WTC11 (cell line): ENCODE measurements at regions not wholly inside any gene's neighbourhood (a gene's known extent, or its start where the extent isn't known, plus 50 kb on each side); places are given as distances from the start of the nearest gene placed in this dataset.

ENCODE experiments used
- ATAC-seq: fragments of 200-7000 bp; cut with Tn5 transposase; 2 replicates; pipeline ENCODE4 v1.10.0; 2021; ENCODE audit warnings: mild to moderate bottlenecking, moderate library complexity
- CTCF ChIA-PET: fragments of 300-600 bp; sonication (Branson Sonifier 250); formaldehyde crosslinking; loops from one replicate; lab custom pipeline; 2021; ENCODE audit warnings: antibody characterized with exemption; lab: Charles Lee
- POLR2A ChIA-PET: fragments of 350-600 bp; sonication (Branson Sonifier 250); formaldehyde crosslinking; loops from one replicate; lab custom pipeline; 2021; ENCODE audit warnings: antibody characterized with exemption; lab: Charles Lee
- DNase-seq: peaks from one replicate; pipeline ENCODE4 v3.0.0; 2021; ENCODE audit warnings: low spot score
- H3K27ac Mint-ChIP-seq: 2 replicates; pipeline ENCODE4 v1.8.0; 2021; ENCODE audit warnings: mixed read lengths
- H3K27me3 Mint-ChIP-seq: 2 replicates; pipeline ENCODE4 v1.8.0; 2021; ENCODE audit warnings: low read depth, mild to moderate bottlenecking, moderate library complexity, mixed read lengths
- H3K36me3 Mint-ChIP-seq: 2 replicates; pipeline ENCODE4 v1.8.0; 2021; ENCODE audit warnings: mixed read lengths
- H3K4me1 Mint-ChIP-seq: 2 replicates; pipeline ENCODE4 v1.8.0; 2022; ENCODE audit warnings: mixed read lengths
- H3K4me3 Mint-ChIP-seq: 2 replicates; pipeline ENCODE4 v1.8.0; 2021; ENCODE audit warnings: mild to moderate bottlenecking, moderate library complexity, mixed read lengths
- H3K9me3 Mint-ChIP-seq: 2 replicates; pipeline ENCODE4 v1.8.0; 2021; ENCODE audit warnings: mixed read lengths
- CREM ChIP-seq: sonication (generic); formaldehyde crosslinking; IDR thresholded peaks from 2 replicates; pipeline ENCODE4 v1.8.1; 2022; ENCODE audit warnings: mild to moderate bottlenecking, missing genetic modification reagents, moderate library complexity
- E2F5 ChIP-seq: sonication (generic); formaldehyde crosslinking; IDR thresholded peaks from 2 replicates; pipeline ENCODE4 v1.8.1; 2022; ENCODE audit warnings: mild to moderate bottlenecking, moderate library complexity, missing genetic modification reagents
- EMX1 ChIP-seq: fragments of 250-450 bp; sonication (Bioruptor Pico); IDR thresholded peaks from 2 replicates; pipeline ENCODE4 v1.8.0; 2021; ENCODE audit warnings: mild to moderate bottlenecking
- ERG ChIP-seq: fragments of 250-450 bp; sonication (Bioruptor Pico); IDR thresholded peaks from 2 replicates; pipeline ENCODE4 v1.8.0; 2021; ENCODE audit warnings: mild to moderate bottlenecking
- ESRRA ChIP-seq: sonication (generic); formaldehyde crosslinking; IDR thresholded peaks from 2 replicates; pipeline ENCODE4 v1.8.1; 2022; ENCODE audit warnings: mild to moderate bottlenecking, missing genetic modification reagents, borderline replicate concordance
- HMGA2 ChIP-seq: fragments of 250-450 bp; sonication (Bioruptor Pico); IDR thresholded peaks from 2 replicates; pipeline ENCODE4 v1.4.0; 2021; ENCODE audit warnings: mild to moderate bottlenecking, moderate library complexity
- JAZF1 ChIP-seq: fragments of 250-450 bp; sonication (Bioruptor Pico); IDR thresholded peaks from 2 replicates; pipeline ENCODE4 v1.9.0; 2021; ENCODE audit warnings: moderate library complexity, mild to moderate bottlenecking, inconsistent platforms
- NFE2L1 ChIP-seq: sonication (generic); formaldehyde crosslinking; IDR thresholded peaks from 2 replicates; pipeline ENCODE4 v1.8.1; 2023; ENCODE audit warnings: missing genetic modification reagents
- NFYB ChIP-seq: sonication (generic); formaldehyde crosslinking; conservative IDR thresholded peaks from 2 replicates; pipeline ENCODE4 v1.8.0; 2022; ENCODE audit warnings: low read depth, missing genetic modification reagents
- NR1H2 ChIP-seq: sonication (generic); formaldehyde crosslinking; IDR thresholded peaks from 2 replicates; pipeline ENCODE4 v1.9.0; 2021; ENCODE audit warnings: mild to moderate bottlenecking, moderate library complexity, missing genetic modification reagents
- NR2C2 ChIP-seq: sonication (generic); formaldehyde crosslinking; IDR thresholded peaks from 2 replicates; pipeline ENCODE4 v1.8.0; 2022; ENCODE audit warnings: mild to moderate bottlenecking, missing genetic modification reagents
- NR3C1 ChIP-seq: sonication (generic); formaldehyde crosslinking; conservative IDR thresholded peaks from 2 replicates; pipeline ENCODE4 v1.8.1; 2023; ENCODE audit warnings: low read depth, mild to moderate bottlenecking, missing genetic modification reagents
- SP1 ChIP-seq: sonication (generic); formaldehyde crosslinking; conservative IDR thresholded peaks from 2 replicates; pipeline ENCODE4 v1.8.1; 2022; ENCODE audit warnings: missing genetic modification reagents
- TP53 ChIP-seq: sonication (generic); formaldehyde crosslinking; IDR thresholded peaks from 2 replicates; pipeline ENCODE4 v1.8.1; 2023; ENCODE audit warnings: mild to moderate bottlenecking, missing genetic modification reagents
- ZNF532 ChIP-seq: fragments of 250-450 bp; sonication (Bioruptor Pico); IDR thresholded peaks from 2 replicates; pipeline ENCODE4 v1.9.0; 2021; ENCODE audit warnings: mild to moderate bottlenecking, borderline replicate concordance
- ZNF671 ChIP-seq: fragments of 250-450 bp; sonication (Bioruptor Pico); IDR thresholded peaks from 2 replicates; pipeline ENCODE4 v1.8.0; 2021; ENCODE audit warnings: mild to moderate bottlenecking
- TF ChIP-seq, protein P1 (sequence below): fragments of 250-450 bp; sonication (Bioruptor Pico); IDR thresholded peaks from 2 replicates; pipeline ENCODE4 v1.9.0; 2021; ENCODE audit warnings: mild to moderate bottlenecking
- TF ChIP-seq, protein P2 (sequence below): fragments of 250-450 bp; sonication (Bioruptor Pico); conservative IDR thresholded peaks from 2 replicates; pipeline ENCODE4 v1.9.0; 2021; ENCODE audit warnings: mild to moderate bottlenecking

GRCh38 chr7:116101704-116102103, 71.1 kb upstream of the TFEC start (continued):
- TF ChIP-seq E2F5 (CRISPR knock-in tag), result no peak
- no peak for TF ChIP-seq ZNF671 (CRISPR knock-in tag)
- no peak for TF ChIP-seq SP1 (CRISPR knock-in tag)
- no peak for TF ChIP-seq NR1H2 (CRISPR knock-in tag)

DNA sequence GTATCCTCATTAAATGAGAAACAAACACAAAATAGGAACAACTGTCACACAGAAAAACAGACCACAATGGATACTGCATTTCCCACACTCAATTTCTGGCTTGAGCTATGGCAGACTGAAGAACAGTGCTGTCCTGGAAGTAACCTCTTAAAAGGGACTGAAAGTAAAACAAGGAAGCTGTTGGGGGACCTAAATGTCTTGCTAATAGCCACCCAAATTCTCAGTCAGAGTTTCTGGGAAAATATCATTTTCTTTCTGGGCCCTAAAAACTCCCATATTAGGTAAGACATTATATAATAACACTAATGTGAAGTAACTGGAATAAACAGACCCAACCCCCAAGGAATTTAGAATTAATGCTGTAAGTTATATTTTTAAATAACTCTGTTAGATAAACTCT, 80.9 kb upstream of the TFEC start:
- TF ChIP-seq ERG (no peak), ZNF532 (CRISPR knock-in tag) (no peak), NFYB (CRISPR knock-in tag) (no peak), JAZF1 (CRISPR knock-in tag) (no peak), EMX1 (no peak), HMGA2 (no peak)
- Mint-ChIP-seq H3K27ac (no peak overlapping the region), H3K27me3 (no peaks in the 10 kb centered on the region), H3K4me1 (no peaks in the 10 kb centered on the region), H3K36me3 (peaks cover 3% of the 10 kb centered on the region; the same call in 1 of the 2 replicates), H3K4me3 (no peak overlapping the region), H3K9me3 (peaks cover 15% of the 10 kb centered on the region)
- CTCF ChIA-PET, result no interaction called here
- no peak for ATAC-seq
- no peak for DNase-seq
- POLR2A ChIA-PET, result no interaction called here

- DNase-seq (no peak), ATAC-seq (no peak)
- no peak overlapping the region for H3K27ac Mint-ChIP-seq
- no peak overlapping the region for H3K4me3 Mint-ChIP-seq
- peaks cover 3% of the 10 kb centered on the region; the same call in 1 of the 2 replicates for H3K36me3 Mint-ChIP-seq
- POLR2A ChIA-PET, result no interaction called here
- no peaks in the 10 kb centered on the region for H3K27me3 Mint-ChIP-seq
- peaks cover 15% of the 10 kb centered on the region for H3K9me3 Mint-ChIP-seq
- no peak for TF ChIP-seq NR2C2 (CRISPR knock-in tag)
- no peak for TF ChIP-seq NR3C1 (CRISPR knock-in tag)
- no peak for TF ChIP-seq NFE2L1 (CRISPR knock-in tag)
- CTCF ChIA-PET, result no interaction called here
- no peaks in the 10 kb centered on the region for H3K4me1 Mint-ChIP-seq
Observed at GRCh38 chr7:116113310-116113709, 82.7 kb upstream of the TFEC start.

- no peaks in the 10 kb centered on the region for H3K4me1 Mint-ChIP-seq
- H3K27ac Mint-ChIP-seq, result no peak overlapping the region
- H3K4me3 Mint-ChIP-seq, result no peak overlapping the region
- DNase-seq (no peak), ATAC-seq (no peak)
- H3K9me3 Mint-ChIP-seq, result no peaks in the 10 kb centered on the region
- ChIA-PET POLR2A (no interaction called here), CTCF (no interaction called here)
- H3K36me3 Mint-ChIP-seq, result no peaks in the 10 kb centered on the region
- TF ChIP-seq, protein P1, sequence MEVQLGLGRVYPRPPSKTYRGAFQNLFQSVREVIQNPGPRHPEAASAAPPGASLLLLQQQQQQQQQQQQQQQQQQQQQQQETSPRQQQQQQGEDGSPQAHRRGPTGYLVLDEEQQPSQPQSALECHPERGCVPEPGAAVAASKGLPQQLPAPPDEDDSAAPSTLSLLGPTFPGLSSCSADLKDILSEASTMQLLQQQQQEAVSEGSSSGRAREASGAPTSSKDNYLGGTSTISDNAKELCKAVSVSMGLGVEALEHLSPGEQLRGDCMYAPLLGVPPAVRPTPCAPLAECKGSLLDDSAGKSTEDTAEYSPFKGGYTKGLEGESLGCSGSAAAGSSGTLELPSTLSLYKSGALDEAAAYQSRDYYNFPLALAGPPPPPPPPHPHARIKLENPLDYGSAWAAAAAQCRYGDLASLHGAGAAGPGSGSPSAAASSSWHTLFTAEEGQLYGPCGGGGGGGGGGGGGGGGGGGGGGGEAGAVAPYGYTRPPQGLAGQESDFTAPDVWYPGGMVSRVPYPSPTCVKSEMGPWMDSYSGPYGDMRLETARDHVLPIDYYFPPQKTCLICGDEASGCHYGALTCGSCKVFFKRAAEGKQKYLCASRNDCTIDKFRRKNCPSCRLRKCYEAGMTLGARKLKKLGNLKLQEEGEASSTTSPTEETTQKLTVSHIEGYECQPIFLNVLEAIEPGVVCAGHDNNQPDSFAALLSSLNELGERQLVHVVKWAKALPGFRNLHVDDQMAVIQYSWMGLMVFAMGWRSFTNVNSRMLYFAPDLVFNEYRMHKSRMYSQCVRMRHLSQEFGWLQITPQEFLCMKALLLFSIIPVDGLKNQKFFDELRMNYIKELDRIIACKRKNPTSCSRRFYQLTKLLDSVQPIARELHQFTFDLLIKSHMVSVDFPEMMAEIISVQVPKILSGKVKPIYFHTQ, result no peak
- TF ChIP-seq E2F5 (CRISPR knock-in tag), result no peak
- TF ChIP-seq CREM (CRISPR knock-in tag), result no peak
- no peak for TF ChIP-seq TP53 (CRISPR knock-in tag)
- TF ChIP-seq, protein P2, sequence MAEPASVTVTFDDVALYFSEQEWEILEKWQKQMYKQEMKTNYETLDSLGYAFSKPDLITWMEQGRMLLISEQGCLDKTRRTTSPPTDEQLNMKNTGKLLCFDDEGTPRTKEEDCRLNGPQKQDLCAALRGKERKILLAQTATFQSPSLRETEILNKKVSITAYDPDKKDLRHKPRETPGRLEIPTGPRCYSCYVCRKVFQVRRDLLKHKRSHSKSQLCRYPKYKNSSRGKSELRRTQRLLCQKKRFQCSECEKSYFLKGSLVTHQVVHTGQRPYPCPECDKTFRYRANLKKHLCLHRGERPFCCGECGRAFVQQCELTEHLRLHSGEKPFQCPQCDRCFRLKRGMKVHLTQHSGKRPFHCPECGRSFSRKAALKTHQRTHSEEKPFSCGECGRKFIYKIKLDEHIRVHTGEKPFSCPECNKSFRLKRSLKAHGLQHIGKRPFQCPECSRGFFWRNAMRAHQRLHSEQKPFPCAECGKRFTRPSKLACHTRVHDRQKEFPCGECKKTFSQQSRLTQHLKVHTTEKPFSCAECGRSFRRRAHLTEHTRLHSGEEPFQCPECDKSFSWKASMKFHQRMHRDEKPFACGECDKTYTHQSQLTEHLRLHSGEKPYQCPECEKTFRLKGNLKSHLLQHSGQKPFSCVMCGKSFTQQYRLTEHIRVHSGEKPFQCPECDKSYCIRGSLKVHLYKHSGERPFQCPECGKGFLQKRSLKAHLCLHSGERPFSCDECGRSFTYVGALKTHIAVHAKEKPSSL (CRISPR knock-in tag), result no peak
- no peak for TF ChIP-seq ESRRA
- no peaks in the 10 kb centered on the region for H3K27me3 Mint-ChIP-seq
Observed at GRCh38 chr7:116120839-116121238, 89.5 kb upstream of the TES start.
